Amniotic epithelial cell (primary cell): ENCODE measurements at regions not wholly inside any gene's neighbourhood (a gene's known extent, or its start where the extent isn't known, plus 50 kb on each side); places are given as distances from the start of the nearest gene placed in this dataset.

Experiments
- DNase-seq: peaks from one replicate; pipeline ENCODE4 v3.0.0-alpha.2; 2010; ENCODE audit warnings: low read depth

DNA sequence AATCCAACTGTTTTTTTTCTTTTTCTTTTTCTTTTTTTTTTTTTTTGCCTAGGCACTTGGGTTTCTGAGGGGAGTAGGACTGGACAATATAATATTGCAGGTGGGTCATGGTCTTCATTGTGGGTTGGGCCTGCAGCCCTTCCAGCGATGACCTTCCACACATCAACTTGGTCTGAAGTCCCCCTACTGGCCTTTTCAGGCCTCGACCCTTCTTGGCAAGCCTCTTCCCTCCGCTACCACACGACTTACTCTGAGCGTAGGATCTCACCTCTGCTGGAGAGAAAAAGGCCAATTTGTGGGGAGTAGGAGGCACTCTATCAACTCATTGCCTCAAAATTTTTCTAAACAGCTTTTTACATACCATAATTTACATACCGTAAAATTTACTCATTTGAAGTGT, 51.1 kb upstream of the GRIK3 start:
- no peak for DNase-seq

DNA sequence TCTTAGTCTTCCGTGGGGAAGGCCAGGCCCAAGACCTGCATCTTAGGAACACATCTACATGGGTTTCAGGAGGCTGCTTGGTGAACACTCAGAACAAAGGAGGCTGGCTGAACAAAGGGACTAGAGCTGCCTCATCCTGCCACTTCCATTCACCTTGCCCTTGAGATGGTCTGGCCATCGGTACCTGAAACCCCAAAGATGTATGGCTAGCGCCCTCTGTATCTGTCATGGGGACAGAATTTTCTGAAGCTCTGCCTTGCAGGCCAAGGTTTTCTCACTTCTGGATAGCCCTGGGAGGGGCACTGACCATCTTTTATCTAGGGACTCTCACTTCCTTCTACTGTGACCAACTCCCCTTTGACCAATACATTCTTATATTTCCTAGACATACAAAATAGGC, 55.4 kb upstream of the GRIK3 start:
- DNase-seq: no peak

DNA sequence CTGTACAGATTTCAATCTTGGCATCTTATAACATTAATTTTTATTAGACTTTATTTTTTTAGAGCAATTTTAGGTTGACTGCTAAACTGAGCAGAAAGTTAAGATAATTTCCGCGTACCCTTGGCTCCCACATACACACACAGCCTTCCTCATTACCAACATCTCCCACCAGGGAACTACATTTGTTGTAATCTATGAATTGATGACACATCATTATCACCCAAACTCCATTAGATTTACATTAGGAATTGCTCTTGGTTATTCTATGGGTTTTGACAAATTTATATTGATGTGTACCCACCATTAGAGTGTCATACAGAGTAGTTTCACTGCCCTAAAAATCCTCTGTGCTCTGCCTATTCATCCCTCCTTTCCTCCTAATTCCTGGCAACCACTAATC, 56.4 kb upstream of the GRIK3 start:
- no peak for DNase-seq

DNA sequence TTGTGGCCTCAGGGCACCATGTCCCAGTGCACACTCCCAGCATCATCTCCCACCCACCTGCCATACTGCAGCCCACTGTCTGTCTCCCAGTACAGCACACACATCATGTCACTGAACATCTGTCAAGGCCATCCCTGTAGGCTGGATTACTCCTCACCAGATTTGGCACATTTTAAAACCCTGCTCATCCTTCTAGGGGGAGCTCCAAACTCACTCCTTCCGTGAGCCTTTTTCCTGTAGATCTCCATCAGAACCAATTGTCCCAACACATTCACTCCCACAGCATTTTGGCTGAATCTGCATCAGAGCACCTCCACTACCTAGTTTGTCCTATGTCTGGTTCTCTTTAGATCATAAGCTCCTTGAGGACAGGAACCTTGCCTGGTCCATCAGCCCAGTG, 58.6 kb upstream of the GRIK3 start:
- no peak for DNase-seq

DNA sequence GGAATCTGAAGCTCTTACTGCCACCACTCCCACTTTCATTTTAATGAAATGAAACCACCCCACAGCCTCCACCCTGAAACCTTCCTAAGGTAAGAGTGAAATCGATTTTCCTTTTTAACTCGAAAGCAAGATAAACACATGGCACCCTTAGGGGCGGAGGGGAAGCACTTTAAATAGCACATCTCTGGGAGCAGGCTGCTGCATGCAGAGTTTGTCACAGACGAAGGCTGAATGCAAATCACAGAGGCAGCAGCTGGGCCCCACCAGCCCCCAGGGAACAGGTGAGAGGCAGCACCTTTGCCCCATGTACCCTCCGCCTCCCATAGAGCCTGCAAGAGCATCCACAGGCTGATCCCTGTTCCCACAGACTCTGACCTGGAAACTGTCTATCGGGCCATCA, 60.0 kb upstream of the GRIK3 start:
- no peak for DNase-seq

DNA sequence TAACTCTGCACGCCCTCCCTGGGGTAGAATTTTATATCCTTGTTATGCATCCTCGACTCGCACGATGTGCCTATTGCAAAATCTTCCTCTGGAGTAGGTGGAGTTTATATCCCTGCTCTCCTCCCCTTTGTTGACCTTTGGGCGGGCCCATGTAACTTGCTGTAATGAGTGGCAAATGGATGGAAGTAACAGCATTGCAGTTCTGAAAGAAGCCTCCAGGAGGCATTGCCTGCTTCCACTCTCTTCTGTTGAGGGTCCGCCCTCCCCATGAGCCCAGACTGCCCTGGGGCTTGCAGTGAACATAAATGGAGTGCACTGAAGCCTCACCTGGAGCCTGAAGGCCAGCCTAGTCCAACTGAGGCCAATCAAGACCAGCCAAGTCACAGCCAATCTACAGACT, 62.2 kb upstream of the GRIK3 start:
- no peak for DNase-seq

DNA sequence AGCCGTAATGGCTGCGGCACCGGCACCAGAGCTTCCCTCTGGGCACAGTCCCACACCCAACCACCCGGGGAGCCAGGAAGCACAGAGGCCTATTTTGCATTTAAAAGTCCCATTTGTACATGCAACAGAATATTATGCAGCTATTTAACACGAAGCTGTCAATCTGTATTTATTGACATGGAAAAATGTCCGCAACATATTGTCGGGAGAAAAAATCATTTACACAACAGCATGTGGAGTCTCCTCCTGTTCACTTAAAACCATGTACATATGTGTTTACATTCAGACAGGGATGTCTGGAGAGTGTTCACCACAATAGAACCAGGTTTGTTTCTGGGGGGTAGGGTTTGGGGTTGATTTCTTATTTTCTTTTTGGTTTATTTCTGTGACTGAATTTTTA, 63.4 kb upstream of the GRIK3 start:
- no peak for DNase-seq

DNA sequence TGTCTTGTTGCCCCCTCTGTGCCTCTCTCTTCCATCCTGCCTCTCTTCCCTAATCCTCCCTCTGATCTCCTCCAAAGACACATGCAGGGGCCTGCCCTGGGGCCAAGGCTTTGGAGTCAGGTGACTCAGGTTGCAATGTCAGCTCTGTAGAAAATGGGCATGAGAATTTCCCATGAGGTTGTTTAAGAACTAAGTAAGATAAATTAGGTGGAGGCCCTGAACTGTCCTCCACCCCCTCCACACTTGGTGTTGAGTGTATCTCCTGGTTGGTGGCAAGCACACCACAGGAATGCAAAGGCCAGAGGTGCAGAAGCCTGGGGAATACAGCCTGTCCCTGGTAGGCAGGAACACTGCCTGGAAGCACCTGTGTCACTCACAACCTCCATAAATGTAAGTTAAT, 63.9 kb upstream of the GRIK3 start:
- DNase-seq: no peak

DNA sequence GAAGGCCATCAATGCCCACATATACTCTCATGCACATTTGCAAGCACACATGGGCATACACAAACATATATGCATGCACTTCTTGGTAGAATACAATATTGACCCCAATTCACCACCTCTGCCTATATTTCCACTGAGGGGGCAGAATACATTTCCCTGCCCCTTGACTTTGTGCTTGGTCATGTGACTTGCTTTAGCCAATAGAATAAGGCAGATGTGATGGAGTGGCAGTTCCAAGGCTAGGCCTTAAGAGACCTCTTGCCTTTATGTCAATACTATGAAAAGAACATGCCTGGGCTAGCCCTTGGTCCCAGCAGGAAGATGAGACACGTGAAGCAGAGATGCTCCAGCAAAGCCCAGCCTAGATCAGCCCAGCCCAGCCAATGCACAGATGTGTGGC, 66.0 kb upstream of the GRIK3 start:
- DNase-seq: no peak

DNA sequence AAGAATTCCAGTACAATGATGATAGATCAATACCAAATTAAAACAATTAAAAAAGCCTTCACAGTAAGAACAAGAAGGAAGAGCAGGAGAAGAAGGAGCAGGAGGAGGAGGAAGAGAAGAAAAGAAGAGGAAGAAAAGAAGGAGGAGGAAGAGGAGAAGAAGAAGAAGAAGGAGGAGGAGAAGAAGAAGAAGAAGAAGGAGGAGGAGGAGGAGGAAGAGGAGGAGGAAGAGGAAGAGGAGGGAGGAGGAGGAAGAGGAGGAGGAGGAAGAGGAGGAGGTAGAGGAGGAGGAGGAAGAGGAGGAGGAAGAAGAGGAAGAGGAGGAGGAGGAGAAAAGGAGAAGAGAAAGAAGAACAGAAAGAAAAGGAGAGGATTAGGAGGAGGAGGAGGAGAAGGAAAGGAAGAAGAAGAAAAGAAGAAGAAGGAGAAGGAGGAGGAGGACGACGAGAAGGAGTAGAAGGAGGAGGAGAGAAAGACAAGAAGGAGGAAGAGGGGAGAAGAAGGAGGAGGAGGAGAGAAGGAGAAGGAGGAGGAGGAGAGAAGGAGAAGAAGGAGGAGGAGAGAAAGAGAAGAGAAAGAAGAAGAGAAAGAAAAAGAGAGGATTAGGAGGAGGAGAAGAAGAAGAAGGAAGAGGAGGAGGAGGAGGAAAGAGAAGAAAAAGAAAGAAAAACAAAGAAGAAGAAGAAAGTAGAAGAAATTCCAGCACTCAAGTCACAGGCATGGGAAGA, 68.5 kb upstream of the GRIK3 start:
- DNase-seq: no peak

DNA sequence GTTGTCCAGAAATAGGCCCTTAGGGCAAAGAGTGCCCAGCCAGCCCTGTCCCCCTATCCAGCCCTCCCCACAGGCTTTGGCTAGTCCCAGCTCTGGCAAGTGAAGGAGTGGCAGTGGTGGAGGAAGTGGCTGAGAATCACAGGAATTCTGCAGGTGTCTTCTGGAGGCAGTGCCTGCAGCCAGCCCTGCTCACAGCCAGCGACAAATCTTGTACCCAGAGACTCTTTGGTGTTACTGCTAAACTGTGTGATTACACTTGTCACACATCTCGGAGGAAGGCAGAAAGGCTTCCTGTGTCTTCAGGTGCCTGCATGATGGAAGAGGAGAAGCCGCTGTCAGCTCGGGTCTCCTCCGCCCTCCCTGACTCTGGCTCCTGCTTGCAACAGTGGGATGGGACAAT, 71.6 kb upstream of the GRIK3 start:
- no peak for DNase-seq

DNA sequence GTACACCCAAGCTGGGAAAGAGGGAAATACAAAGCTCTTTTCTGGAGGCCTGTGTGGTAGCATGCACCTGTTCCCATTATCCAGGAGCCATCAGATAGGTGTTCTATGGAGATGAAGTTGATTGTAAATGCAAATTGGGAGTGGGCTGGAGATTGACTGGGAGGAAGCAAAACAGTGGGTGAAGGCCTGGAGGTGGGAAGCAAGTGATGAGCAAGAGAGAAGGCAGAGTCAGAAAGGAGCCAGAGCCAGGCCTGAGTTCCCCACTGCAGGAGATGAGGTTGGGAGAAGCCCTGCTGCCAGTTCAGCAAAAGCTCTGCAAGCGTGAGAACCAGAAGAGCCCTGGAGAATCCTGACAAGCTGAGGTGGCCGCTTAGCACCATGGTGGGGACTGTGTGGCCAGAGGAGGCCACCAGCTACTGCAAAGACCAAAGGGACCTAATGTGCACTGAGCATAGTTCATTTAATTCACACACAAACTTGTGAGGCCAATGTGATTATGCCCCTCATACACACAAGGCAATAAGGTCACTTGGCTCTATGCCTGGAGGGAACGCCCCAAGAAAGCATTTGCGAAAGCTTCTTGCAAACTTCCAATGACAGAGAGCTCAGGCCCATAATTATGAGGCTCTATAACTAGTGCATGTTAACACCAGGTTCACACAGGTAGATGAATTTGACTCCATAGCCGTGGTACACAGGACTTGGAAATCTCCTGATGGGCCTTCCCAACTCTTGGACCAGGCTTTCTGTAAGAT, 73.0 kb upstream of the GRIK3 start:
- DNase-seq: no peak

DNA sequence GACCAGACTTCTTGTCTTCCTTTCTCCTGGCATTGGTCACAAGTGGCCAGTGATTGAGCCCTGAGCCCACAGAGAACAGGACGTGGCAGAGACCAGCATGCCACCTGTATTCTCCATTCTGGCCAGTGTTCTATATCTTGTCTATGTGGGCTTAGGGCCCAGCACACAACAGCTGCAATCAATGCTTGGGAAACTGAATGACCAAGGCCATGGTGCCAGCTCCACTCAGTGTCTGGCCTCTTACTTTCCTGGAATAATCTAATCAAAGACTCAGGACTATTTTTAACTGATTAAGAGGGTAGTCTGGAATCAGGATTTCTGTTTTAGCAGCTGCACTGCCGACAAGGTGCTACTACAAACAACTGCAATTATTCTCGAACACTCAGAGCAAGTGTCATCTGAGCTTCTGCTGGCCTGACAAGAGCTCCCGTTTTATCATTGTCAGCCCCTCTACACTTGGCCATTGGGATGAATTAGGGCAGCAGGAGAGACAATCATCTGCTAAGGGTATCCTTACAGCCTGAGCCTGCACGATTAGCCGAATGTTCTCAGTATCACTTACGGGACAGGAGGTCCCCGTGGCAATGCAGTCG, 74.4 kb upstream of the GRIK3 start:
- DNase-seq: no peak

DNA sequence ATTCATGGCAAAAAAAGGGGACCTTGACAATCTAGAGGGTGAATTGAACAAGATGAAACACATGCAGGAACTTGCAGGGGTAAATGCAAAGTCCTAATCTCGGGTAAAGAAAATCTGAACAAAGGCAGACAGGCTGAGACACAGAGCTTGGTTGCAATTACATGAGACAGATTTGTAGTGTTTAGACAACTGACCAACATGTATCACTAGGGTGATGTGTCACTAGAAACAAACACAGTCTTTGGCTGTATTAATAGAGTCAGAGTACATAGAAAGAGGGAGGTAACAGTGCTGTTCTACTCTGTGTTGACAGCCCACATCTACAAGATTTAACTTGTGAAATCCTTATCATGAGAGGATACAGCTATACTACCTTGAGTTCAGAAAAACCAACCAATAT, 78.1 kb upstream of the GRIK3 start:
- no peak for DNase-seq

DNA sequence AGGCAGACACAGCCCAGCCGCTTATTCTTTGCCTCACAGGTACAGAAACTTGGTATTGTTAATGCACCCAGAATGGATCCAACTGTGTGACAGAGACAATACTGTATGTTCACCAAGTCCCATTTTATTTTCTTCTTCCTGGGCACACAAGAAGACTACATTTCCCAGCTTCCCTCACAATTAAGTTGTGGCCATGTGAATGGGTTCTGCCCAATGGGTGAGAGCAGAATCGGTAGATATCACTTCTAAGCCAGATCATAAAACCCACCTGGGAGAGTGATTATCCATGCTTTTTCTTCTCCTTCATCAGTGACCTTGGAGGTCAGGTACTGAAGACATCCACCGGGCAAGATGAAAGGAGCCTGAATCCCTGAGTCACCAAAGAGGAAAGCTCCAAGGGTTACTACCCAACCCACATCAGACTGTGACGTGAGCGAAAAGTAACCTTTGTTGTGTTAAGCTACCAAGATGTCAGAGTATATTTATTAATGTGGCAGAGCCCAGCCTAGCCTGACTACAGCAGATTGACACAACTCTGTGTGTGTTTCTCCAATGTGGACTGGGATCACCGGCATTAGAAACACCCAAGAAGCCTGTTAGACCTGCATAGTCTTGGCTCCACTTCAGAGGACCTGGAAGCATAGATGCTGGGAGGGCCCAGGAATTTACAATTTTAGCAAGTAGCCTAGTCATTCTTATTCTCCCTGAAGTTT, 79.1 kb upstream of the GRIK3 start:
- DNase-seq: no peak

DNA sequence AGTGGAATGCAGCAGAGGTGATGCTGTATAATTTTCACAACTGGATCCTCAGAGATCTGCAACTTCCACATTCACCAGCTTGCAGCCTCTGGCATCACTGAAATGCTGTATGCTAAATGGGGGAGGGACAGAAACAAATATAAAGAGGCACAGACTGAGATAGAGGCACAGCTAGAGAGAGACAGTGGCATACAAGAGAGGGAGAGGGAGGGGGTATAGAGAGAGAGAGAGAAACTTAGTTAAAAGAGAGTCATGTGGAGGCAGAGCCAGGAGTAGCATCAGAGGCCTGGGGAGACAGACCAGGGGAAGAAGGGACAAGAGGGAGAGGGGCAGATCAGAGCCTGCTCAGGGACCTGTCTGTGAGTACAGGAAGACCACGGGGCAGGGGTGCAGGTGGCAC, 84.5 kb upstream of the GRIK3 start:
- DNase-seq: no peak

DNA sequence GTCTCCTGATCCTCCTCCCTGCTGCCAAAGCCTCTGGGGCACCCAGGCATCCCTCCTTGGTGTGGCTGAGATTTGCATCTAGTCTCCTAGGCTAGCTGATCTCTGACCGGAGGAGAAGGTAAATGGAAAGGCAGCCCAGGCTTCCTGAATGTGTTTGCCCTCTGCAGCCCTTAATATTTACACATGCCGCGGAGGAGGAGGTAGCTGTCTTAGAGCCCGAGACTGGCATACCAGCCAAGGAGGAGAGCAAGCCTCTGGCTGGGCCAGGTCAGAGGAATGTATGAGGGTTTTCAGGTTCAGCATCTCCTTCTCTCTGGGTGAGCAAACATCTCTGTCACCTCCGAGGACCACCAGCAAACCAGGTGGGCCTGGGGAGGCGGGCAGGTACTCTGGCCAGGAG, 86.0 kb upstream of the GRIK3 start:
- DNase-seq: no peak

DNA sequence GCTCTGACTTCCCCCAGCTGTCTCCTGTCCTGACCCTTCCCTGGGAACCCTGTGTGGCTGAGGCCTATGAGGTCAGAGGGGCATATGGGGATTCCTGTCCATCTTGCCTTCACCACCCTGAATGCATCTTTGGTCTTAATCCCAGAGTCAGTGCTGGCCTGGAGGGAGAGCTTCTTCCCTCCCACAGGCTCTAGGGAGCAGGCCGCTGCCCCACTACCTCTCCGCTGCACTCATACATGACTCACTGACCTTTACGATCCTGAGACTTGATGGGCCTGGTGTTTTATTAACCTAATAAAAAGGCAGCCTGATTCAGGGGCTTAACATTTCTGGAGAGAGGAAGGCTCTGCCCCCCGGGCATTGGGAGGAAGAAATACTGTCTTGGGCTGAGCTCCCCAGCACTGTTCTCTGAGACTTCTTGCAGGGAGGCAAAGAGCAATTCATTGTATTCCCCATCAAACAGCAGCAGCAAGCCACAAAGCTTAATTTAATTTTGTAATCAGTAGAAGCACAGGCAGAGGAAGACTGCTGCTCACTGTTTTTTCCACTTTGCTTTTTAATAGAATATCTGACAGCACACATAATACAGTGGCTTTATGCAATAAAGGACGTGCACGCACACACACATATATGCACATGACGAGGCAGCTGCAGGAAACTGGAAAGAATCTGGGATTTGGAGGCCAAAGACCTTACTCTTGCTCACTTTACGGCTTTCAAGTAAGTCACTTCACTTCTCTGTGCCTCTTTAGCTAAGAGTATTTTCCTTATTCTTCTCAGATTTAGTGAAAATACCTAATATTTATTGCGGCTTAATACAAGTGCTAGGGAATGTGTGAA, 89.2 kb upstream of the GRIK3 start:
- DNase-seq: no peak

DNA sequence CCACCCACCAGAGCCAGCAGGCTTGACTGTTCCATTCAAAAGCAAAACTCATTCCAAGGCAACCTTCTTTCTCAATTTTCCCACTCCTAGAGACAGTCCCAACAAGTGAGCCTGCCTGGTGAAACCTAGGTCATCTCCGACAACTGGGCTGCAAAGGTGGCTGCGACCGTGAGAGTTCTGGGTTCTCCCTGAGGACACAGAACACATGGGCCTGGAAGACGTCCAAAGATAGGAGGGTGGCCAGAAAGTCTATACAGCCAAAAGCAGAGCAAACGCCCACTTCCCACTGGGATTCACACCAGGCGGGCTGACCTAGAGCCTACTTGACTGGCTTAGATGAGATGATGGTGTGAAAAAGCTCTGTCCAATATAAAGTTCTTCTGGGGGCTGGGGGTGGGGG, 90.2 kb upstream of the GRIK3 start:
- DNase-seq: no peak

DNA sequence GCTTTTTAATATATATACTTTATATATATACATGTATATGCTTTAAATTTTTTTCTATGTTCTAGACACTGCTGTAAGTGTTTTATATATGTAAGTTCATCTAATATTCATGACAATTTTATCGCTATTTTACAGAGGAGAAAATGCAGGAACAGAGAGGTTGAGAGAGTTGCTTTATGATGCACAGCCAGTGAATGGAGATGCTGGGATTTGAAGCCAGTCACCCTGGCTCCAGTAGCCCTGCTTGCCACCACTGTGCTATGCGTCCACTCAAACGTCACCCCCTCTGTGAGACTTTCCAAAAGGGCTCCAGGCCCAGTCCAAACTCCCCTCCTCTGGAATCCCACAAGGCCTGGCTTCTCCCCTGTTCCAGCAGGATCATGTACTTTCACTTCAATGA, 91.0 kb upstream of the GRIK3 start:
- DNase-seq: no peak

DNA sequence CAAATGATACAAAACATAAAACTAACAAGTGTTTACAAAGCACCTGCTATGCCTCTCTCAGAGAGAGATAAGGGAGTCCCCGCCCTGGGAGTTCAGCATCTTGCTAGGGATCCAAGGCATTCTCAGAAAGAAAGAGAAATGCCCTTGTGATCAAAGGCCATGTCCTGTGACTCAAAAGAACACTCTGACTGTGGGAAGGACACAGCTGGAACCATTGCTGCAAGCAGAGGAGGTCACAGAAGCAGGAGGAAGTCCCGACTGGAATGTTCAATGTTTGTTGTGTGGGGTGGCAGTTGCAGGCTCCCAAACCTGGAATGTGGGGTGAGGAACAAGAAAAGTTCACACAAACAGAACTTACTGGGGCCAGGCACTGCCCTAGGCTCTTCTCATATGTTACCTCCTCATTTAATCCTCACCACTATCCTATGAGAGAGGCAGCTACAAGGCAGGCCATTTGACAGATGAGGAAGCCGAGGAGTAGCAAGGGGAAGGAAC, 93.0 kb upstream of the GRIK3 start:
- no peak for DNase-seq

DNA sequence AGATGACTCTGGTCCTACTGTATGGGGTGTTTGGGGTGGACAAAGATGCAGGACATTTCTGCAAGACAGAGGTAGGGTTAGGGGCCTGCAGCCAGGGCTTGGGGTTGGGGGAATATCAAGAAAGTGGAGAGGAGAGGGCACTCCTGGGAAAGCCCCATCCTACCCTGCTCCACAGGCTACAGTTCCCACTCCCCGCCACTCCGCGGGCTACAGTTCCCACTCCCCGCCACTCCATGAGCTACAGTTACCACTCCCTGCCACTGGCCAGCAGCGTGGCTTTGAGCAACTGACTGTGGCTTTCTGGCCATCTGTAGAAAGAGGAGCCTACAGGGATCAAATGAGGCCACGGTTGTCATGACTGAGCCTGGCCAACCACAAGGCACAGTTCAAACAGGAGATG, 93.8 kb upstream of the GRIK3 start:
- DNase-seq: no peak
